Kidney (tissue), 13 donors: ENCODE measurements at regions not wholly inside any gene's neighbourhood (a gene's known extent, or its start where the extent isn't known, plus 50 kb on each side); places are given as distances from the start of the nearest gene placed in this dataset.

Source experiments
- DNase-seq, 5 donors: peaks; one replicate each; pipeline ENCODE4 v3.0.0-alpha.2; 2013 to 2020
- FAIRE-seq: peaks from 2 replicates; lab custom pipeline; 2012; peaks lifted over from hg19 to GRCh38; lab: Jason Lieb, UNC
- H3K27ac ChIP-seq, 2 donors: one replicate each; pipeline ENCODE4 v1.7.0; 2013; ENCODE audit warnings: low read depth in 2 of 2, low read length in 2 of 2, inconsistent platforms in 1 of 2
- H3K27me3 ChIP-seq: one replicate; pipeline ENCODE4 v1.7.1; 2013; ENCODE audit warnings: low read length, inconsistent platforms; ENCODE audit not compliant: control insufficient read depth, insufficient read depth
- H3K36me3 ChIP-seq, 3 donors: one replicate each; pipeline versions ENCODE4 v1.7.0 to v1.7.1; 2013; ENCODE audit warnings: low read length in 3 of 3, control low read depth in 1 of 3, inconsistent platforms in 1 of 3; ENCODE audit not compliant: insufficient read depth in 3 of 3, control insufficient read depth in 2 of 3
- H3K4me1 ChIP-seq, 3 donors: one replicate each; pipeline versions ENCODE4 v1.7.0 to v1.7.1; 2013; ENCODE audit warnings: low read length in 3 of 3, inconsistent platforms in 1 of 3, low read depth in 1 of 3; ENCODE audit not compliant: control insufficient read depth in 2 of 3, insufficient read depth in 2 of 3
- H3K4me3 ChIP-seq, 3 donors: one replicate each; pipeline versions ENCODE4 v1.7.0 to v1.8.1; 2013; ENCODE audit warnings: low read length in 3 of 3, control low read depth in 1 of 3, inconsistent platforms in 1 of 3
- H3K9ac ChIP-seq, 3 donors: one replicate each; pipeline versions ENCODE4 v1.7.0 to v1.7.1; 2013; ENCODE audit warnings: low read length in 3 of 3, control low read depth in 1 of 3, inconsistent platforms in 1 of 3
- H3K9me3 ChIP-seq, 3 donors: one replicate each; pipeline versions ENCODE4 v1.7.0 to v1.7.1; 2013; ENCODE audit warnings: low read length in 3 of 3, control low read depth in 1 of 3, inconsistent platforms in 1 of 3; ENCODE audit not compliant: control insufficient read depth in 2 of 3, insufficient read depth in 1 of 3
- CTCF ChIP-seq: IDR thresholded peaks from 3 replicates; pipeline ENCODE4 v1.5.1; 2012; ENCODE audit warnings: mild to moderate bottlenecking, moderate library complexity, borderline replicate concordance; ENCODE audit not compliant: insufficient read depth; ENCODE audit errors: extremely low read depth
- intact Hi-C: fragments of 100-400 bp; cut with DNase I; formaldehyde crosslinking; loops from one replicate; pipeline ENCODE4 v1.11.1; 2022
- donor health status: control.
- donor health status: control.
- donor health status: control.
- donor health status: control.
- donor health status: control.
- donor health status: DM: yes; HTN: yes; CAD: no.
- donor health status: Normal renal cell carcinoma (clear cell type).

- no peak for TF ChIP-seq CTCF
- intact Hi-C loops: no loop called here
- no peaks in the 10 kb centered on the region for H3K36me3 ChIP-seq
Observed at GRCh38 chr7:34454381-34454780, 203.6 kb upstream of the NPSR1 start.

GRCh38 chr7:34457329-34457728 is 200.7 kb upstream of the NPSR1 start:
- Histone ChIP-seq H3K36me3 (no peaks in the 10 kb centered on the region), H3K27ac (no peak overlapping the region), H3K27me3 (no peaks in the 10 kb centered on the region), H3K4me3 (no peak overlapping the region), H3K9me3 (no peaks in the 10 kb centered on the region), H3K4me1 (no peaks in the 10 kb centered on the region), H3K9ac (no peak overlapping the region)
- DNase-seq: no peak
- intact Hi-C loops: no loop called here
- TF ChIP-seq CTCF: no peak
- no peak for FAIRE-seq

More at GRCh38 chr7:34454381-34454780, 203.6 kb upstream of the NPSR1 start:
- DNase-seq (no peak), FAIRE-seq (no peak)
- no peak overlapping the region for H3K27ac ChIP-seq
- H3K9me3 ChIP-seq: no peaks in the 10 kb centered on the region
- no peak overlapping the region for H3K4me3 ChIP-seq
- H3K9ac ChIP-seq: no peak overlapping the region
- H3K27me3 ChIP-seq: no peaks in the 10 kb centered on the region
- H3K4me1 ChIP-seq: no peaks in the 10 kb centered on the region

GRCh38 chr7:34463830-34464229 is 194.2 kb upstream of the NPSR1 start:
- DNase-seq: no peak
- intact Hi-C loops: no loop called here
- H3K27ac ChIP-seq: no peak overlapping the region
- no peaks in the 10 kb centered on the region for H3K4me1 ChIP-seq
- FAIRE-seq: no peak
- H3K9me3 ChIP-seq: no peaks in the 10 kb centered on the region
- no peak overlapping the region for H3K4me3 ChIP-seq
- H3K9ac ChIP-seq: no peak overlapping the region
- no peaks in the 10 kb centered on the region for H3K27me3 ChIP-seq
- no peak for TF ChIP-seq CTCF
- H3K36me3 ChIP-seq: no peaks in the 10 kb centered on the region

GRCh38 chr7:34471844-34472243 is 186.2 kb upstream of the NPSR1 start:
- no peak overlapping the region for H3K4me3 ChIP-seq
- intact Hi-C loops: no loop called here
- no peak overlapping the region for H3K27ac ChIP-seq
- no peak overlapping the region for H3K9ac ChIP-seq
- no peak for TF ChIP-seq CTCF
- no peak for FAIRE-seq
- no peaks in the 10 kb centered on the region for H3K9me3 ChIP-seq
- no peaks in the 10 kb centered on the region for H3K36me3 ChIP-seq
- no peak for DNase-seq
- no peaks in the 10 kb centered on the region for H3K4me1 ChIP-seq
- no peaks in the 10 kb centered on the region for H3K27me3 ChIP-seq
